HepG2 (cell line): ENCODE measurements at regions not wholly inside any gene's neighbourhood (a gene's known extent, or its start where the extent isn't known, plus 50 kb on each side); places are given as distances from the start of the nearest gene placed in this dataset.

ENCODE experiments used
- ATAC-seq: fragments of 200-7000 bp; cut with Tn5 transposase; 3 replicates; pipeline ENCODE4 v1.9.1; 2020; ENCODE audit warnings: mild to moderate bottlenecking, moderate library complexity
- BruUV-seq: library from RNA; stranded (reverse); fragments of 400-500 nt; replicated peaks from 2 replicates; lab custom pipeline; 2021; lab: Mats Ljungman, UMichigan
- CTCF ChIA-PET: fragments of 300-600 bp; formaldehyde crosslinking; extraction: SDS; loops from one replicate; lab custom pipeline; 2021; ENCODE audit warnings: low total read pairs, inconsistent platforms, low intra/inter-chr PET ratio; lab: Yijun Ruan, JAX
- POLR2A ChIA-PET: fragments of 350-600 bp; sonication (Branson Sonifier 250); formaldehyde crosslinking; loops from one replicate; lab custom pipeline; 2020; ENCODE audit warnings: antibody characterized with exemption, inconsistent platforms; lab: Yijun Ruan, JAX
- DNase-seq: peaks from one replicate; pipeline ENCODE4 v3.0.0-alpha.2; 2015; ENCODE audit warnings: low spot score
- FAIRE-seq: peaks from 3 replicates; lab custom pipeline; 2011; peaks lifted over from hg19 to GRCh38; lab: Jason Lieb, UNC
- H2AFZ ChIP-seq: one replicate; pipeline ENCODE4 v1.6.1; 2011; ENCODE audit warnings: low read length, inconsistent platforms
- H3K27ac ChIP-seq: fragments of 300-600 bp; 3 replicates; pipeline ENCODE4 v1.8.0; 2011; ENCODE audit warnings: mixed run types, mild to moderate bottlenecking, mixed read lengths, low read length, inconsistent platforms; ENCODE audit not compliant: insufficient read depth; ENCODE audit errors: extremely low read length
- H3K27me3 ChIP-seq, 2 experiments: fragments of 200-600 bp in 1 of 2; 2 replicates in 1 of 2; 3 replicates in 1 of 2; pipeline versions ENCODE4 v1.6.0 to v1.8.0; 2011; ENCODE audit warnings: low read length in 2 of 2, mild to moderate bottlenecking in 2 of 2, moderate library complexity in 2 of 2, inconsistent platforms in 1 of 2; ENCODE audit not compliant: insufficient read depth in 2 of 2, control insufficient read depth in 1 of 2
- H3K36me3 ChIP-seq, 2 experiments: fragments of 200-600 bp in 1 of 2; replicated peaks in 1 of 2; 2 replicates in 1 of 2; 3 replicates in 1 of 2; pipeline versions ENCODE4 v1.5.1 to v1.8.0; 2011; ENCODE audit warnings: low read length in 2 of 2, inconsistent platforms in 1 of 2; ENCODE audit not compliant: insufficient read depth in 2 of 2, control insufficient read depth in 1 of 2
- H3K4me1 ChIP-seq: 2 replicates; pipeline ENCODE4 v1.5.1; 2012; ENCODE audit warnings: low read length, inconsistent platforms; ENCODE audit not compliant: insufficient read depth
- H3K4me2 ChIP-seq: 2 replicates; pipeline ENCODE4 v1.6.0; 2011; ENCODE audit warnings: low read depth, low read length, inconsistent platforms
- H3K4me3 ChIP-seq, 3 experiments: fragments of 200-600 bp in 1 of 3; sonication (generic), shearing (Covaris generic) in 1 of 3; replicated peaks in 1 of 3; 2 replicates each; pipeline ENCODE4 v1.5.1; 2011 to 2016; ENCODE audit warnings: low read length in 3 of 3, inconsistent platforms in 2 of 3, low read depth in 2 of 3, mild to moderate bottlenecking in 2 of 3, control low read depth in 1 of 3, mixed read lengths in 1 of 3; ENCODE audit not compliant: insufficient read depth in 1 of 3
- H3K79me2 ChIP-seq: one replicate; pipeline ENCODE4 v1.6.1; 2011; ENCODE audit warnings: low read length, inconsistent platforms; ENCODE audit not compliant: insufficient read depth
- H3K9ac ChIP-seq: 2 replicates; pipeline ENCODE4 v1.6.0; 2011; ENCODE audit warnings: mild to moderate bottlenecking, low read depth, low read length, inconsistent platforms; ENCODE audit not compliant: insufficient read depth
- H3K9me3 ChIP-seq: 2 replicates; pipeline ENCODE4 v1.5.1; 2012; ENCODE audit warnings: mild to moderate bottlenecking, low read length
- H4K20me1 ChIP-seq: 2 replicates; pipeline ENCODE4 v1.6.0; 2011; ENCODE audit warnings: inconsistent platforms, mild to moderate bottlenecking, low read length, moderate library complexity; ENCODE audit not compliant: insufficient read depth
- HOXA7 ChIP-seq: sonication (generic); formaldehyde crosslinking; IDR thresholded peaks from 2 replicates; pipeline ENCODE4 v1.8.1; 2022; ENCODE audit warnings: mild to moderate bottlenecking, missing genetic modification reagents, moderate library complexity
- KAT2B ChIP-seq: fragments of 150-350 bp; IDR thresholded peaks from 2 replicates; pipeline ENCODE4 v1.6.1; 2014; ENCODE audit warnings: low read depth, low read length, borderline replicate concordance
- MAFF ChIP-seq: IDR thresholded peaks from 2 replicates; pipeline ENCODE4 v1.6.1; 2011; ENCODE audit warnings: low read depth, low read length, improper control_type of control experiment
- MAFK ChIP-seq, 2 experiments: IDR thresholded peaks in 1 of 2; conservative IDR thresholded peaks in 1 of 2; 2 replicates each; pipeline ENCODE4 v1.6.1; 2011; ENCODE audit warnings: improper control_type of control experiment in 2 of 2, low read length in 2 of 2
- NBN ChIP-seq: fragments of 450-650 bp; conservative IDR thresholded peaks from 2 replicates; pipeline ENCODE4 v1.6.1; 2017
- NKX3-1 ChIP-seq: sonication (generic); formaldehyde crosslinking; IDR thresholded peaks from 2 replicates; pipeline ENCODE4 v1.5.0; 2020; ENCODE audit warnings: missing genetic modification reagents
- ZNF776 ChIP-seq: sonication (generic); formaldehyde crosslinking; IDR thresholded peaks from 2 replicates; pipeline ENCODE4 v1.4.0; 2020; ENCODE audit warnings: mild to moderate bottlenecking, missing genetic modification reagents
- ZSCAN29 ChIP-seq: sonication (generic); formaldehyde crosslinking; conservative IDR thresholded peaks from 2 replicates; pipeline ENCODE4 v1.4.0; 2020; ENCODE audit warnings: mild to moderate bottlenecking, missing genetic modification reagents
- WGBS: methylation state at CpG from one replicate; pipeline ENCODE4 v1.1.6; 2017; ENCODE audit warnings: low lambda C conversion rate; 5-methylcytosine and 5-hydroxymethylcytosine counted together
- in situ Hi-C: cut with HindIII; loops from 2 replicates; pipeline ENCODE4 v1.10.0; 2017; ENCODE audit warnings: low pct_unique_long_range_greater_than_20kb; ENCODE audit not compliant: extremely low pct_ligation_motif_present
- intact Hi-C: fragments of 100-400 bp; cut with micrococcal nuclease; formaldehyde crosslinking; loops from one replicate; pipeline ENCODE4 v1.10.0; 2022; ENCODE audit not compliant: unreplicated experiment
- TF ChIP-seq, protein P1 (sequence below): sonication (generic); formaldehyde crosslinking; IDR thresholded peaks from 2 replicates; pipeline ENCODE4 v1.4.0; 2020; ENCODE audit warnings: missing genetic modification reagents, borderline replicate concordance

DNA sequence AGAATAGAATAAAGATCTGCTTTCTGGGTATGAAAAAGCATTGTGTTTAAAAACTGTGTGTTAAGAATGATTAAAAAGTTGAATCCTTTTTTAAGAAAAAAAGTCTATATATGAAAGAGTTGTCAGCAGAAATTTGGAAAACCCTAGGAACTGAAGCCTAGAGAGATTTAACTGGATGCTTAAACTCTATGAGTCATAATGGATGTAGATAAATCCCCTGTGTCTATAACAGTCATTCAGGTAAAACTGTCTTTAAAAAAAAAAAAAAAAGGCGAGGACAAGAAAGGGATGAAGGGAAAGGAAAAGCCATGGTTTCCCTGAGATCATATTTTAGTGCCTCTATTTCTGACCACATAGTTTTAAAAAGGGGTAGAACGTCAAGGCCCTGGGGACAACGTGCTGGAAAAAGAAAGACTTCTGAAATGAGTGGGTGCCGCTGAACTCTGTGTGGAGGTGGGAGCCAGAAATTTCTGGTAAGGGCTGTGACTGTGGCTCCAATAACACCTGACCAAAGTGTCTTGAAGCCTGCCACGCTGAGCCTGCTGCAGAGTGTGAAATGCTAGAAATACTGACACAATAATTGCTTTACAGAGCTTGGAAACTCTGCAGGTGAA, 302.6 kb upstream of the ARID1B start:
- no TSS peak for BruUV-seq
- no peak overlapping the region for H3K4me3 ChIP-seq
- intact Hi-C loops = no loop called here

DNA sequence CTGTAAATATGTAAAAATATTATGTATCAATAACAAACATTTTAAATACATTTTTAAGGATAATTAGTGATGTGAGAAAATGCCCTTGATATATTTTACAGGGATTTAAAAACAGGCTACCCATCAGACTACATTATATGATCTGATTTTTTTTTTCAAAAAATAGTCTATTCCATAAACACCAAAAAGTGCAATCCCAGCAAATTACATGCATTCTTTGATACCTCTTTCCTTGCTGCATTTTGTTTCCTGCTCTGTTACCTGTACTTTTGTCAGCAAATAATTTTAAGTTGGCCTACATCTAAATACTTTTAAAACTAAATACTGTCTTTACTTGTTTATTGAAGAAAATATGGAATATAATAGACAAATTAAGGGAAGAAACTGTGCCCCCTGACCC, 306.2 kb upstream of the ARID1B start:
- H3K9me3 ChIP-seq = no peaks in the 10 kb centered on the region
- peaks cover 0 to 9% of the 10 kb centered on the region in 2 experiments; a peak in 3 of 5 replicates for H3K27me3 ChIP-seq
- H3K4me1 ChIP-seq = no peaks in the 10 kb centered on the region
- H2AFZ ChIP-seq = no peak overlapping the region
- FAIRE-seq = no peak
- TF ChIP-seq MAFK (conservative IDR thresholded peaks at IDR 0.05 in 1 of 2, IDR thresholded peaks at IDR 0.05 in 1 of 2; ENCODE audit: low read length in 2 of 2) = peak; percentile 54 to 80; a peak in 3 of 4 replicates
- peak; percentile 54; the same call in 1 of the 2 replicates for TF ChIP-seq MAFF
- TF ChIP-seq, protein P1, sequence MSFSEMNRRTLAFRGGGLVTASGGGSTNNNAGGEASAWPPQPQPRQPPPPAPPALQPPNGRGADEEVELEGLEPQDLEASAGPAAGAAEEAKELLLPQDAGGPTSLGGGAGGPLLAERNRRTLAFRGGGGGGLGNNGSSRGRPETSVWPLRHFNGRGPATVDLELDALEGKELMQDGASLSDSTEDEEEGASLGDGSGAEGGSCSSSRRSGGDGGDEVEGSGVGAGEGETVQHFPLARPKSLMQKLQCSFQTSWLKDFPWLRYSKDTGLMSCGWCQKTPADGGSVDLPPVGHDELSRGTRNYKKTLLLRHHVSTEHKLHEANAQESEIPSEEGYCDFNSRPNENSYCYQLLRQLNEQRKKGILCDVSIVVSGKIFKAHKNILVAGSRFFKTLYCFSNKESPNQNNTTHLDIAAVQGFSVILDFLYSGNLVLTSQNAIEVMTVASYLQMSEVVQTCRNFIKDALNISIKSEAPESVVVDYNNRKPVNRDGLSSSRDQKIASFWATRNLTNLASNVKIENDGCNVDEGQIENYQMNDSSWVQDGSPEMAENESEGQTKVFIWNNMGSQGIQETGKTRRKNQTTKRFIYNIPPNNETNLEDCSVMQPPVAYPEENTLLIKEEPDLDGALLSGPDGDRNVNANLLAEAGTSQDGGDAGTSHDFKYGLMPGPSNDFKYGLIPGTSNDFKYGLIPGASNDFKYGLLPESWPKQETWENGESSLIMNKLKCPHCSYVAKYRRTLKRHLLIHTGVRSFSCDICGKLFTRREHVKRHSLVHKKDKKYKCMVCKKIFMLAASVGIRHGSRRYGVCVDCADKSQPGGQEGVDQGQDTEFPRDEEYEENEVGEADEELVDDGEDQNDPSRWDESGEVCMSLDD (CRISPR knock-in tag) = no peak
- TF ChIP-seq KAT2B = no peak
- no peak for TF ChIP-seq NBN
- no peak for TF ChIP-seq NKX3-1
- no peak for TF ChIP-seq ZSCAN29 (CRISPR knock-in tag)
- no peak overlapping the region for H3K27ac ChIP-seq
- no peaks in the 10 kb centered on the region for H3K79me2 ChIP-seq
- H3K4me2 ChIP-seq = no peak overlapping the region
- H4K20me1 ChIP-seq = no peaks in the 10 kb centered on the region
- DNase-seq = no peak
- no peak for ATAC-seq
- POLR2A ChIA-PET = no interaction called here
- in situ Hi-C loops = no loop called here
- H3K36me3 ChIP-seq = no peaks in the 10 kb centered on the region
- CTCF ChIA-PET = no interaction called here
- H3K4me3 ChIP-seq = no peak overlapping the region
- BruUV-seq = no TSS peak
- intact Hi-C loops = no loop called here
- H3K9ac ChIP-seq = no peak overlapping the region

More for the DNA sequence above, 302.6 kb upstream of the ARID1B start:
- Histone ChIP-seq H3K9me3 (no peaks in the 10 kb centered on the region), H3K9ac (no peak overlapping the region), H2AFZ (no peak overlapping the region)
- in situ Hi-C loops = no loop called here
- POLR2A ChIA-PET = no interaction called here
- TF ChIP-seq ZNF776 (CRISPR knock-in tag) (no peak), HOXA7 (CRISPR knock-in tag) (no peak)
- TF ChIP-seq, all 625 proteins: peak for 0
- ATAC-seq (no peak), DNase-seq (no peak), FAIRE-seq (no peak)
- Histone ChIP-seq H3K79me2 (no peaks in the 10 kb centered on the region), H3K4me2 (no peak overlapping the region), H3K4me1 (no peaks in the 10 kb centered on the region), H4K20me1 (no peaks in the 10 kb centered on the region), H3K27ac (no peak overlapping the region), H3K36me3 (no peaks in the 10 kb centered on the region), H3K27me3 (no peaks in the 10 kb centered on the region; a peak in 1 of 5 replicates)
- WGBS = 2% methylated on average over 5 of the region's 5 CpGs
- CTCF ChIA-PET = no interaction called here
